ENCODE measurements at regions not wholly inside any gene's neighbourhood (a gene's known extent, or its start where the extent isn't known, plus 50 kb on each side); places are given as distances from the start of the nearest gene placed in this dataset.

- intact Hi-C loops (cut with micrococcal nuclease; ENCODE audit: unreplicated experiment): no loop called here
- ChIA-PET POLR2A (ENCODE audit: low non-redundant PET) (no interaction called here), CTCF (no interaction called here)
- Histone ChIP-seq H3K4me3 (ENCODE audit: low read depth, low read length, poor library complexity, severe bottlenecking) (no peak overlapping the region), H3K27me3 (replicated peaks; ENCODE audit: insufficient read depth, low read depth, low read length, poor library complexity) (no peaks in the 10 kb centered on the region), H3K4me1 (ENCODE audit: insufficient read depth, low read length, poor library complexity, severe bottlenecking) (no peaks in the 10 kb centered on the region), H3K27ac (ENCODE audit: low read depth, low read length, poor library complexity, severe bottlenecking) (no peak overlapping the region), H3K9me3 (ENCODE audit: low read depth, low read length, poor library complexity, severe bottlenecking) (no peaks in the 10 kb centered on the region), H3K36me3 (ENCODE audit: insufficient read depth, low read length, poor library complexity, severe bottlenecking) (no peaks in the 10 kb centered on the region)
- no peak for TF ChIP-seq EZH2 (IDR thresholded peaks at IDR 0.05; ENCODE audit: borderline replicate concordance, low read depth, low read length, poor library complexity, severe bottlenecking)
- TF ChIP-seq, protein P1, sequence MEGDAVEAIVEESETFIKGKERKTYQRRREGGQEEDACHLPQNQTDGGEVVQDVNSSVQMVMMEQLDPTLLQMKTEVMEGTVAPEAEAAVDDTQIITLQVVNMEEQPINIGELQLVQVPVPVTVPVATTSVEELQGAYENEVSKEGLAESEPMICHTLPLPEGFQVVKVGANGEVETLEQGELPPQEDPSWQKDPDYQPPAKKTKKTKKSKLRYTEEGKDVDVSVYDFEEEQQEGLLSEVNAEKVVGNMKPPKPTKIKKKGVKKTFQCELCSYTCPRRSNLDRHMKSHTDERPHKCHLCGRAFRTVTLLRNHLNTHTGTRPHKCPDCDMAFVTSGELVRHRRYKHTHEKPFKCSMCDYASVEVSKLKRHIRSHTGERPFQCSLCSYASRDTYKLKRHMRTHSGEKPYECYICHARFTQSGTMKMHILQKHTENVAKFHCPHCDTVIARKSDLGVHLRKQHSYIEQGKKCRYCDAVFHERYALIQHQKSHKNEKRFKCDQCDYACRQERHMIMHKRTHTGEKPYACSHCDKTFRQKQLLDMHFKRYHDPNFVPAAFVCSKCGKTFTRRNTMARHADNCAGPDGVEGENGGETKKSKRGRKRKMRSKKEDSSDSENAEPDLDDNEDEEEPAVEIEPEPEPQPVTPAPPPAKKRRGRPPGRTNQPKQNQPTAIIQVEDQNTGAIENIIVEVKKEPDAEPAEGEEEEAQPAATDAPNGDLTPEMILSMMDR (conservative IDR thresholded peaks at IDR 0.05; ENCODE audit: low read depth, low read length): no peak
- no TSS peak for BruUV-seq (replicated peaks)
- no peak for DNase-seq (ENCODE audit: low spot score)
Measured at GRCh38 chr2:188051706-188052105, 240.0 kb upstream of the GULP1 start.

- POLR2A ChIA-PET (ENCODE audit: low non-redundant PET): no interaction called here
- Histone ChIP-seq H3K9me3 (ENCODE audit: low read depth, low read length, poor library complexity, severe bottlenecking) (no peaks in the 10 kb centered on the region), H3K36me3 (ENCODE audit: insufficient read depth, low read length, poor library complexity, severe bottlenecking) (no peaks in the 10 kb centered on the region), H3K27ac (ENCODE audit: low read depth, low read length, poor library complexity, severe bottlenecking) (no peak overlapping the region), H3K4me1 (ENCODE audit: insufficient read depth, low read length, poor library complexity, severe bottlenecking) (no peaks in the 10 kb centered on the region), H3K27me3 (replicated peaks; ENCODE audit: insufficient read depth, low read depth, low read length, poor library complexity) (no peaks in the 10 kb centered on the region), H3K4me3 (ENCODE audit: low read depth, low read length, poor library complexity, severe bottlenecking) (no peak overlapping the region)
- BruUV-seq (replicated peaks): no TSS peak
- TF ChIP-seq, protein P1 (conservative IDR thresholded peaks at IDR 0.05; ENCODE audit: low read depth, low read length): no peak
- TF ChIP-seq EZH2 (IDR thresholded peaks at IDR 0.05; ENCODE audit: borderline replicate concordance, low read depth, low read length, poor library complexity, severe bottlenecking): no peak
- CTCF ChIA-PET: no interaction called here
- intact Hi-C loops (cut with micrococcal nuclease; ENCODE audit: unreplicated experiment): no loop called here
- DNase-seq (ENCODE audit: low spot score): no peak
Measured at GRCh38 chr2:188065386-188065785, 226.3 kb upstream of the GULP1 start.

DNA sequence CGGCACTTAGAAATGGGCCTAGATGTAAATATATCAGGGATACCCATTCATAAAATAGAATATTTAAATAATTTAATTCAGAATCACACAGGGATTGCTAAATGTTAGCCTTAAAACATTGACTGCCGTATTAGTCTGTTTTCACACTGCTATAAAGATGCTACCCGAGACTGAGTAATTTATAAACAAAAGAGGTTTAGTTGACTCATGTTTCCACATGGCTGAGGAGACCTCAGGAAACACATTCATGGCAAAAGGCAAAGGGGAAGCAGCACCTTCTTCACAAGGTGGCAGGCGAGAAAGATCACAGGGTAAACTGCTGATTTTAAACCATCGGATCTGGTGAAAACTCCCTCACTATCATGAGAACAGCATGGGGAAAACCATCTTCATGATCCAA lies 223.6 kb upstream of the GULP1 start:
- DNase-seq (ENCODE audit: low spot score): no peak
- intact Hi-C loops (cut with micrococcal nuclease; ENCODE audit: unreplicated experiment): no loop called here
- no peak overlapping the region for H3K27ac ChIP-seq (ENCODE audit: low read depth, low read length, poor library complexity, severe bottlenecking)
- CTCF ChIA-PET: no interaction called here
- H3K36me3 ChIP-seq (ENCODE audit: insufficient read depth, low read length, poor library complexity, severe bottlenecking): no peaks in the 10 kb centered on the region
- no peak for TF ChIP-seq EZH2 (IDR thresholded peaks at IDR 0.05; ENCODE audit: borderline replicate concordance, low read depth, low read length, poor library complexity, severe bottlenecking)
- TF ChIP-seq, protein P1 (conservative IDR thresholded peaks at IDR 0.05; ENCODE audit: low read depth, low read length): no peak
- no peaks in the 10 kb centered on the region for H3K9me3 ChIP-seq (ENCODE audit: low read depth, low read length, poor library complexity, severe bottlenecking)
- BruUV-seq (replicated peaks): no TSS peak
- no peak overlapping the region for H3K4me3 ChIP-seq (ENCODE audit: low read depth, low read length, poor library complexity, severe bottlenecking)
- no peaks in the 10 kb centered on the region for H3K4me1 ChIP-seq (ENCODE audit: insufficient read depth, low read length, poor library complexity, severe bottlenecking)
- POLR2A ChIA-PET (ENCODE audit: low non-redundant PET): no interaction called here
- no peaks in the 10 kb centered on the region for H3K27me3 ChIP-seq (replicated peaks; ENCODE audit: insufficient read depth, low read depth, low read length, poor library complexity)

Data from A673 (cell line).